Body of pancreas (tissue), 4 donors: ENCODE measurements at regions not wholly inside any gene's neighbourhood (a gene's known extent, or its start where the extent isn't known, plus 50 kb on each side); places are given as distances from the start of the nearest gene placed in this dataset.

Experiments
- ATAC-seq: fragments of 150-250 bp; one replicate; pipeline ENCODE4 v1.9.1; 2016
- DNase-seq, 4 donors: peaks; one replicate each; pipeline ENCODE4 v3.0.0-alpha.2; 2019
- H3K27ac ChIP-seq, 4 donors: fragments of 200-600 bp; sonication (generic); 1 replicate in 3 of 4; 2 replicates in 1 of 4; pipeline versions ENCODE4 v1.5.1 to v1.6.1; 2016 to 2019; ENCODE audit warnings: mild to moderate bottlenecking in 1 of 4, mixed read lengths in 1 of 4, moderate library complexity in 1 of 4
- H3K27me3 ChIP-seq, 2 donors: fragments of 200-600 bp; sonication (generic); one replicate each; pipeline ENCODE4 v1.6.0; 2016; ENCODE audit warnings: mild to moderate bottlenecking in 1 of 2
- H3K36me3 ChIP-seq, 2 donors: fragments of 200-600 bp; sonication (generic); replicated peaks in 1 of 2; 2 replicates each; pipeline ENCODE4 v1.5.1; 2016; ENCODE audit warnings: low read depth in 2 of 2; ENCODE audit not compliant: insufficient read depth in 1 of 2
- H3K4me1 ChIP-seq: fragments of 200-600 bp; sonication (generic); one replicate; pipeline ENCODE4 v1.6.0; 2016
- H3K4me3 ChIP-seq, 2 donors: fragments of 200-600 bp; sonication (generic); 1 replicate in 1 of 2; 2 replicates in 1 of 2; pipeline ENCODE4 v1.5.1; 2016 to 2019
- H3K9me3 ChIP-seq, 3 donors: fragments of 200-600 bp; sonication (generic); 1 replicate in 2 of 3; 2 replicates in 1 of 3; pipeline ENCODE4 v1.5.1; 2016
- POLR2A ChIP-seq, 3 donors: fragments of 450-650 bp; IDR thresholded peaks; one replicate each; pipeline ENCODE4 v1.6.1; 2016; ENCODE audit warnings: antibody characterized with exemption in 3 of 3, mild to moderate bottlenecking in 2 of 3
- WGBS, 2 donors: methylation state at CpG; one replicate each; pipeline ENCODE4 v1.1.5; 2017; 5-methylcytosine and 5-hydroxymethylcytosine counted together
- intact Hi-C: fragments of 100-400 bp; cut with DNase I; formaldehyde crosslinking; loops from one replicate; pipeline ENCODE4 v1.15.1; 2023
- TF ChIP-seq, protein P1 (sequence below), 7 experiments: fragments of 450-650 bp in 4 of 7; fragments of 200-600 bp in 3 of 7; sonication (generic) in 3 of 7; IDR thresholded peaks; one replicate each; pipeline ENCODE4 v1.5.1; 2016 to 2019; ENCODE audit warnings: antibody characterized with exemption in 7 of 7

GRCh38 chr2:144995482-144995881 is 475.6 kb upstream of the ZEB2 start:
- Histone ChIP-seq H3K4me1 (no peaks in the 10 kb centered on the region), H3K36me3 (no peaks in the 10 kb centered on the region), H3K4me3 (no peak overlapping the region), H3K9me3 (no peaks in the 10 kb centered on the region), H3K27me3 (no peaks in the 10 kb centered on the region), H3K27ac (no peak overlapping the region)
- intact Hi-C loops = no loop called here
- ATAC-seq (no peak), DNase-seq (no peak)
- 39 to 50% methylated on average over 3 of the region's 3 CpGs for WGBS, 2 donors
- TF ChIP-seq, protein P1, sequence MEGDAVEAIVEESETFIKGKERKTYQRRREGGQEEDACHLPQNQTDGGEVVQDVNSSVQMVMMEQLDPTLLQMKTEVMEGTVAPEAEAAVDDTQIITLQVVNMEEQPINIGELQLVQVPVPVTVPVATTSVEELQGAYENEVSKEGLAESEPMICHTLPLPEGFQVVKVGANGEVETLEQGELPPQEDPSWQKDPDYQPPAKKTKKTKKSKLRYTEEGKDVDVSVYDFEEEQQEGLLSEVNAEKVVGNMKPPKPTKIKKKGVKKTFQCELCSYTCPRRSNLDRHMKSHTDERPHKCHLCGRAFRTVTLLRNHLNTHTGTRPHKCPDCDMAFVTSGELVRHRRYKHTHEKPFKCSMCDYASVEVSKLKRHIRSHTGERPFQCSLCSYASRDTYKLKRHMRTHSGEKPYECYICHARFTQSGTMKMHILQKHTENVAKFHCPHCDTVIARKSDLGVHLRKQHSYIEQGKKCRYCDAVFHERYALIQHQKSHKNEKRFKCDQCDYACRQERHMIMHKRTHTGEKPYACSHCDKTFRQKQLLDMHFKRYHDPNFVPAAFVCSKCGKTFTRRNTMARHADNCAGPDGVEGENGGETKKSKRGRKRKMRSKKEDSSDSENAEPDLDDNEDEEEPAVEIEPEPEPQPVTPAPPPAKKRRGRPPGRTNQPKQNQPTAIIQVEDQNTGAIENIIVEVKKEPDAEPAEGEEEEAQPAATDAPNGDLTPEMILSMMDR (IDR thresholded peaks at IDR 0.05) = no peak
- no peak for TF ChIP-seq POLR2A (IDR thresholded peaks at IDR 0.05)

GRCh38 chr2:144990661-144991060 is 470.7 kb upstream of the ZEB2 start:
- no peak overlapping the region for H3K27ac ChIP-seq
- no peak overlapping the region for H3K4me3 ChIP-seq
- no peaks in the 10 kb centered on the region for H3K4me1 ChIP-seq
- intact Hi-C loops = no loop called here
- no peaks in the 10 kb centered on the region for H3K36me3 ChIP-seq
- TF ChIP-seq, protein P1 (IDR thresholded peaks at IDR 0.05) = no peak
- TF ChIP-seq POLR2A (IDR thresholded peaks at IDR 0.05) = no peak
- ATAC-seq (no peak), DNase-seq (no peak)
- WGBS, 2 donors = 98 to 100% methylated on average over 1 of the region's 1 CpG
- no peaks in the 10 kb centered on the region for H3K27me3 ChIP-seq
- H3K9me3 ChIP-seq = no peaks in the 10 kb centered on the region

GRCh38 chr2:144989579-144990270 is 469.8 kb upstream of the ZEB2 start:
- Histone ChIP-seq H3K36me3 (no peaks in the 10 kb centered on the region), H3K27ac (no peak overlapping the region), H3K9me3 (no peaks in the 10 kb centered on the region), H3K4me3 (no peak overlapping the region), H3K4me1 (no peaks in the 10 kb centered on the region), H3K27me3 (no peaks in the 10 kb centered on the region)
- WGBS, 2 donors = 53 to 65% methylated on average over 2 of the region's 2 CpGs
- DNase-seq (no peak), ATAC-seq (no peak)
- intact Hi-C loops = no loop called here
- TF ChIP-seq POLR2A (IDR thresholded peaks at IDR 0.05) = no peak

DNA sequence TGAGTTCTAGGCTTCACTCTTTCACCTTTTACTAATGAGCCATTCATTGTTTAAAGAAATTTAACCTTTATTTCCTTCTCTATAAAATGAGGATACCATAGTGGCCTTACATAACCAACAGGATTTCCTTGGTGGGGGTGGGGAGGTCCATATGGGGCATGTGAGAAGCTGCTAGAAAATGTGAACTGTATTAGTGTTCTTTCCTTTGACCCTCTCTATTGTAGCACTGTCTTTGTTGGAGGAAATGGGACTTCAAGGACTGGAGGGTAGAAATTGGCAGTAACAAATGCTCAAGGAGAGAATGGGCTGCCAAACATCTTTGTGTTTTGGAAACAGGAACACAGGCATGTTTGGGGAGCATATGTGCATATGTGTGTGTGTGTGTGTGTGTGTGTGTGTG is 468.7 kb upstream of the ZEB2 start:
- Histone ChIP-seq H3K9me3 (no peaks in the 10 kb centered on the region), H3K36me3 (no peaks in the 10 kb centered on the region), H3K27ac (no peak overlapping the region), H3K4me1 (no peaks in the 10 kb centered on the region), H3K27me3 (no peaks in the 10 kb centered on the region), H3K4me3 (no peak overlapping the region)
- no peak for TF ChIP-seq POLR2A (IDR thresholded peaks at IDR 0.05)
- TF ChIP-seq, protein P1 (IDR thresholded peaks at IDR 0.05) = no peak
- no peak for ATAC-seq
- DNase-seq = no peak
- intact Hi-C loops = no loop called here

DNA sequence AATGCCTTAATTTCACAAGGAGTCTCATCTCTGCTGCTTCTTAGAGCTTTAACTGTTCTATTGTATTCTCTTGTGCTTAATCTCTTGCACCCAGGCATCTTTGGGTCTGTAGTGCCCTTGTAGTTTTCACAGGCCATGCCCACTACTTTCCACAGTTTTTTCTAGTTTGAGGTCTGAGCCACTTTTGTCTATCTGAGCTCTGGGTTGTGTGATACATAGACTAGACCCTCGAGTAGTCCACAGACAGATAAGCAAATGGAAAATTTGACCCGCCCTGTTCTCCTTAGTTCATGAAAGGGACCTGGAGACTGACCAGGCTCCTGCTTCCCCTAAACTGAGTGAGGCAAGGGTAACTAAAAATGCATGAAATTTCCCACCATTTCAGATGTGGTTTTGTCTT is 466.8 kb upstream of the ZEB2 start:
- intact Hi-C loops = no loop called here
- DNase-seq (no peak), ATAC-seq (no peak)
- H3K27ac ChIP-seq = no peak overlapping the region
- H3K36me3 ChIP-seq = no peaks in the 10 kb centered on the region
- TF ChIP-seq, protein P1 (IDR thresholded peaks at IDR 0.05) = no peak
- TF ChIP-seq POLR2A (IDR thresholded peaks at IDR 0.05) = no peak
- no peaks in the 10 kb centered on the region for H3K4me1 ChIP-seq
- 66 to 78% methylated on average over 2 of the region's 2 CpGs for WGBS, 2 donors
- no peaks in the 10 kb centered on the region for H3K27me3 ChIP-seq
- H3K9me3 ChIP-seq = no peaks in the 10 kb centered on the region
- no peak overlapping the region for H3K4me3 ChIP-seq
